NOMO-1 (cell line): ENCODE measurements at regions not wholly inside any gene's neighbourhood (a gene's known extent, or its start where the extent isn't known, plus 50 kb on each side); places are given as distances from the start of the nearest gene placed in this dataset.
"Not testable (repeated sequence)": the region's sequence is repeated elsewhere in the genome, so short reads cannot be mapped to it uniquely, and the experiment has no call there.

ENCODE experiments used
- DNase-seq, 2 experiments: peaks; one replicate each; lab custom pipeline; 2025; ENCODE audit not compliant: unreplicated experiment in 2 of 2; lab: John Stamatoyannopoulos, UW

DNA sequence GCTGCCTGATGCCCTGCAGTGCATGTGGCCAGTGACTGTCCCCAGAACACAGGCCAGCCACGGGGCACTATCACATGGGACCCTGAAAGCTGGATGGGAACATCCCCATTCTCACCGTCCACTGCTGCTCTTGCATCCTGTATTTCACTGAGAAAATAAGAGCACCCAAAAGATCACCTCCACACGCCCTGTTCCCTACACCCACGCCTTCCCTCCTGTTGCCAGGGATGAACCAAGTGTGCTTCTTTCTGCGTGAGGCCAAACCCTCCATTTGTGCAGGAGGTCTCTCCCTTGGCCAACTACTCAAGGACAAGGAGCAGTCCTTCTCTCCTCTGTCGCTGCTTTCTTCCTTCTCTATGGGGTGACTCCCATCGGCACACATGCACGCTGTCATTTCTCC lies 118.3 kb downstream of the LRRC37A3 start:
- not testable (repeated sequence) for DNase-seq

DNA sequence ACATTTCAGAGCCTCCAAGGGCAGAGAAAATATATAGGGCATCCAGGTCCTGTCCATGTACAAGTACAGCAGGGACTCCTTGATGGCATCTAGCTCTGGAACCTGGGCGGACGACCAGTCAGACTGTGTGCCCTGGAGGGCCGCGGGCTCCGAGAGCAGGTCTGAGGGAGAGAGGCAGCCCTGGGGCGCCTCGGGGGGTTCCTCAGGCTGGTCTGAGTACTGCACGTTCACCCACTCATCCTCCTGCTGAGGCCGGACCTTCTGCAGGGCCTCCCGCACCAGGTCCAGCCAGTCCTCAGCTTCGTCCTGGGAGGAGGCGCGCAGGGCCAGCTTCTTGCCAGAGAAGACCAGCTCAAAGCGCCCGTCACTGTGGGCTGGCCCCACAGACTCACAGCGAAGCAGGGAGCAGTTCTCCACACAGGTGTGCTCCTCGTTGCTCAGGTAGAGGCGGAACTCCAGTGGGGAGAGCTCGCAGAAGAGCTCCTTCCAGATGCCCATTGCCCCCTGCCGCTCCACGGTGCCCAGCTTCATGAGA lies 118.8 kb downstream of the LRRC37A3 start:
- DNase-seq = not testable (repeated sequence)

DNA sequence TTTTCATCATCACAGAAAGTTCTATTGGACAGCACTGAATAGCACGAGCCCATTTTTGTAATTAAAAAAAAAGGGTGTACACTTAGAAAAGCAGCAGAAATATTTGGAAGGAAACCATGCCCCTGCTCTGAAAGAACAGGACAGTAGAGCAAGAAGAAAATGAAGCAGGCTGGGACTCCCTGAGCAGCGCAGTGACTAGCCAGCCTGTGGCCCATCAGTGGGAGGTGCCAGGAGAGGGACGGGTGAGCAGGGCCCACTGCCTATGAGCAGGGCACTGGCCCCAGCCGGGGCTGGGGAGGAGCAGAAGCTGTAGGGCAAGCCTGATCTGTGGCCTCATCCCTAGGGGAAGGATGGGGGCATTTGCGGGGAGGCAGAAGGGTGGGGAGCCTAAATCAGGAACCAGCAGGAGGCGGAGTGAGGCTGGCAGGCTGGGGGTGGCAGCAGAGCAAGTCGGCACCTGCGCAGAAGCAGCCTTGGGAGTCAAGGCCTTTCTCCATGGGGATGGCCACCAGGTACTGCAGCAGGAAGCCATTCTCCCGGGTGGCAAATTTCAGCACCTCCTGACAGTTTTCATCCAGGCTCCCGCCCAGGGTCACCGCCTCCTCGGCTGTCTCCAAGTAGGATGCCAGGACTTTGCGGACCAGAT lies 119.6 kb downstream of the LRRC37A3 start:
- not testable (repeated sequence) for DNase-seq

DNA sequence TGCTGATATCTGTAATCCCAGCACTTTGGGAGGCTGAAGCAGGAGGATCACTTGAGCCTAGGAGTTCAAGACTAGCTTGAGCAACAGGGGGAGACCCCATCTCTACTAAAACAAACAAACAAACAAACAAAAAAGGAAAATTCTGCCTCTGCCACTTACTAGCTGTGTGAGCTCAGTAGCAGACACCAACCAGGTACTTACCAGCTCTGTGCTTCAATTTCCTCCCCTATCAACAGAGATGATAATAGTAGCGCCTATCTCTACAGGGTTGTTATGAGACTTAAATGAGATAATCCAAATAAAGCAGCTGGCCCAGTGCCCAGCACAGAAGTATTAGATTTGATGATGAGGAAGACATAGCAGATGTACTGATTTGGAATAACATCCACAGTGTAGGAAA lies 120.3 kb downstream of the LRRC37A3 start:
- not testable (repeated sequence) for DNase-seq

DNA sequence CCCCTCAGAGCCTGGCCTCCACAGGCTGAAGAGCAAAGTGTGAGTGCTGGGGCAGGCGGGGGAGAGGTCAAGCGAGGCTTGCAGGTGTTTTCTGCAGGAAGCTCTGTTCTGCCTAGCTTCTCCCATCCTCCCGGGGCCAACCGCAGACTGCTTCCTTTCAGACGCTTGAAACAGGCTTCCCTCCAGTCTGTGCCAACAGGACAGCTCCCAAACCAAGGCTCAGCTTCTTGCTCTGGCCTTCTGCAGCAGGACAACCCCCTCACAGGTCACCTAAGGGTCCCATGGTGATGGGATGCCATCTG lies 120.8 kb downstream of the LRRC37A3 start:
- not testable (repeated sequence) for DNase-seq

DNA sequence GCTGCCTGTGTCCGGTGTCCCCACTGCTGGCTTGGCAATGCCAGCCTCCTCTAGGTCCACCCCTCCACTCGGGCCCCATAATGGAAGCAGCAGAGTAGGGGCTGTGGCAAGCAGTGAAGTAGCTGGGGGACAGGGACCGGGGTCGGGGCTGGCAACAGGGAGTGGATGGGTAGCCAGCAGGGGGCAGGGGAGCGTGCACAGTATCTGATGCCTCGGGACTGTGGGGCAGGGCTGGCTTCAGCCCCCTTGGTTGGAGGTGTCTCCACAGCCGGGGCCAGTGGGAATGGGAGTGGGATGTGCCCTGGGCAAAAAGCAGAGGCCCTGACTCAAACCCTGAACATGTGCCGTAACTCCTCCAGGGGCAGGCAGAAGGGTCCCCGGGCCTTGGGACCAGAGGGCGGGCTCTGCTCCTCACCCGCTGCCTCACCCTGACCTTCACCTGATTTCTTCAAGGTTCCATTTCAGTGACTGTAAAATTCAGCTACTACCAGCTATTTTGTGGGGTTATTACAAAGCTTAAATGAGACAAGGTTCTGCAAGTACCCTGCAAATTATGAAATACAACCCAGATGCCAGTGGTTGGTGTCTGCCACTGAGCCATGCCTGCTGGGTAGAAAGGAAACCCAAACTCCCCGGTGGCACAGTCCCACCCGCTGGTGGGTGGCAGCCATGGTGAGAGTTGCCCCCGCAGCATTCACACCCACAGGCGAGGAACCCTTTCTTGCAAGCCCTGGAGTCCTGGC lies 121.4 kb downstream of the LRRC37A3 start:
- not testable (repeated sequence) for DNase-seq

DNA sequence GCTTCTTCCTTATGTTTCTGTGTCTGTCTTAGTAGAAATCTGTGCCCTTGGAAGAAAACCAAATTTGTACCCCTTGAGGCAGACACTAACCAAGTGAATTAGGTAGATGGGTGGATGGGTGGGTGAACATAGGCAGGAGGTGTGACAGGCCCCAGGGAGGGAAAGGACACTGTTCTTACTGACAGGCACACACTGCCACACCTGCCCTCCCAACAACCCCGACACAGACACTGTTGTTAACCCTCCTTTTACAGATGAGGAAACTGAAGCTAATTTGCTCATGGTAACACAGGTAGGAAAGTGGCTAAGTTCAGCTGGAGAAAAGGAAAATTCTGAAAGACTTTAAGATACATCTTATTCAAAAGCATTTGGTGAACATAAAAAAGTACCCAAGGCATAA lies 123.9 kb downstream of the LRRC37A3 start:
- DNase-seq = not testable (repeated sequence)

DNA sequence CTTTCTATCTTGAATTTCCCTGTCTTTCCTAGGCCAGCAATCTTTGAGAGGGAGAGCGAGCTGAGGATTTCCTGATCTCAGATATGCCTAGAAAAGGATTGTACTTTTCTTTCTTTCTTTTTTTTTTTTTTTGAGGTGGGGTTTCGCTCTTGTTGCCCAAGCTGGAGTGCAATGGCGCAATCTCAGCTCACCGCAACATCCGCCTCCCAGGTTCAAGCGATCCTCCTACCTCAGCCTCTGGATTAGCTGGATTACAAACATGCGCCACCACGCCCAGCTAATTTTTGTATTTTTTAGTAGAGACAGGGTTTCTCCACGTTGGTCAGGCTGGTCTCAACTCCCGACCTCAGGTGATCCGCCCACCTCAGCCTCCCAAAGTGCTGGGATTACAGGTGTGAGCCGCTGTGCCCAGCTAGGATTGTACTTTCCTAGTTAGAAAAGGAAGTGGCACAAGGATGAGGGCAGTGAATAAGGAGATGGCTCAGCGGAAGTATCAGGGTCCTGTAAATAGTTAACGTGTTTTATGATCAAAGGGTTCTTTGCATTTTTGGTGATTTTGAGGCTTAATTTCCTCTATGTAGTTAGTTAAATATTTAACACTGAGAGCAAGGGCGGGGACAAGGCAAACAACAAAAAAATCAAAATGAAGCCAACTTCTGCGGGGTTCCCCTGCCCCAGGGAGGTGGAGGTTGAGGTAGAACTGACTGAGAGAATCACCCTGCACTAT lies 124.6 kb downstream of the LRRC37A3 start:
- peak in 1 of 2 experiments; percentile 30 for DNase-seq

DNA sequence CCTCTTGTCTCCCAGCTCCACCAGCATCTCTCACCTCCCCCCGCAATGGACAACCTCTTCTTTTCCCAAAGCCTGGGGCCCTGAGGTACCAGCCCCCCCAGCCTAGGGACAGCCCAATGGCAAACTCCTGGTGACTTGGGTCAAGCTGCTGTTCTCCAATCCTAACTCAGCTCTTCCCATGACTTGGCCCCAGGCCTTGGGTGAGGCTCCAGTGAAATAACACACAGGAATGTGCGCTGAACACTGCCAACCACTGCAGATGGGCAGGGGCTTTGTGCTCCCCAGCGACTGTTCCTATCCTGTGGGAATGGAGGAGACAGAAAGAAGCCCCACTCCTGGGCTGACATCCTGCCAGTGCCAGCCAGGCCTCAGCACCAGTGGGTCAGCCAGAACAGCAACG lies 125.2 kb downstream of the LRRC37A3 start:
- not testable (repeated sequence) for DNase-seq

DNA sequence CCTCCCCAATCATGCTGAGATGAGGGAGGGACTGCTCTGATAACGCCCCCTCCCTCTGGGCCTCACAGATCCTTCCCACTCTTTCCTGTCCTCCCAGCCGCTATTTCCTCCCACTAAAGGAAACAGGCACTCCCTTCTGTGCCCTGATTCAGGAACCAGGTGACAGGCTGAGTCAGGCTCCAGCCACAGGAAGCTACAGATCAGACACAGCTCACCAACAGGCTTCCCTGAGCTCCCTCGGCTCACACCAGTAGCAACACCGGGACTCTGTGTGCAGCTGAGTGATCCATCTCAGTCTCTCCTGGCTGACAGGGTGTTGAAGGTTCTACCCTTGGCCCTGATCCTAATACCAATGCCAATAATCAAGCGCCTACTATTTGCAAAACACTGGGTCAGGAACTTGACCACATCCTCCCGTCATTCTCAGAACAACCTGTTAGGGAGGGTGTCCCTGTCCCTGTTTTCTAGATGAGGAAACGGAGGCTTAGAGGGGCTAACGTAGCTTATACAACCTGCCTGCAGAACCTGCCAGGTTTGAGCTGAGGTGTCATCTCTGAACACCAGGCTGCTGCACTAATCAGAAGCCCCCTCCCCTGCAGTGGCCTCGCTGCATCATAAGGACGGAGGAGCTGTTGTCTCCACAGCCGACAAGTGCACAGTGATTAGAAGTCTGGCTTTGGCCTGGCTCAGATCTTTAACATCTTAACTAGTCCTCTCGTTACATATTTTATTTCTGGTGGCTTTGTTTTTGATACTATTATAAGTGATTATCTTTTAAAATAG lies 126.3 kb downstream of the LRRC37A3 start:
- DNase-seq = peak in 1 of 2 experiments; percentile 13

DNA sequence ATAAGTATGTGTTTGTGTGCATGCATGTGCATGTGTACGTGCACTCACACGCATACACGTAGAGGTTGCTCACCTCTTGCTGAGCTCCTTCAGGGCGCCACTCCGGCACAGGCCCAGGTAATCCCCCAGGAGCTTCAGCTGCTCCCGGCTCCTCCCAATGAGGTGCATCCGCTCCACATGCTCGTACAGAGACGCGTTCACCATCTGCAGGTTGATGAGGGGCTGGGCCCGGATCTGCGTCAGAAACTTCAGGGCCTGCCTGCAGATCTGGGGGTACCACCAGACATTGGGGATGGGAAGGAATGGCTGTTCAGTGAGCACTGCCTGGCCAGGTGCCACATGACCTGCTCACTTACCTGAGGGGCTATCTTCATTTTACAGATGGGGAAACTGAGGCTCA lies 127.0 kb downstream of the LRRC37A3 start:
- not testable (repeated sequence) for DNase-seq

DNA sequence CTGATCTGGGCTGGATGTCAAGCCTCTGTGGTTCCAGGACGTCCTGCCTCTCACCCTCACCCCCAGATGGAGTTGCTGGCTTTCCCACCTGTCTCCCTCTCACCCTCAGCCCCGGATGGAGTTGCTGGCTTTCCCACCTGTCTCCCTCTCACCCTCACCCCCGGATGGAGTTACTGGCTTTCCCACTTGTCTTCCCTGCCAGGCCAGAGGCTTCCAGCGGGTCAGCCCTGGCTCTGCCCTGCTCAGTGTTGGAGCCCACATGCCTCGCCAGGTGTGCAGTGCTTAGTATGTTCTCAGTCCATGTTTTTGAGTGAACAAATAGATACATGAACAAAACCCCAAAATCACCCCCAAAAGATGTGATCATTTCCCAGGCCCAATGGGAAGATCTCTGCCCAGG lies 127.6 kb downstream of the LRRC37A3 start:
- not testable (repeated sequence) for DNase-seq

DNA sequence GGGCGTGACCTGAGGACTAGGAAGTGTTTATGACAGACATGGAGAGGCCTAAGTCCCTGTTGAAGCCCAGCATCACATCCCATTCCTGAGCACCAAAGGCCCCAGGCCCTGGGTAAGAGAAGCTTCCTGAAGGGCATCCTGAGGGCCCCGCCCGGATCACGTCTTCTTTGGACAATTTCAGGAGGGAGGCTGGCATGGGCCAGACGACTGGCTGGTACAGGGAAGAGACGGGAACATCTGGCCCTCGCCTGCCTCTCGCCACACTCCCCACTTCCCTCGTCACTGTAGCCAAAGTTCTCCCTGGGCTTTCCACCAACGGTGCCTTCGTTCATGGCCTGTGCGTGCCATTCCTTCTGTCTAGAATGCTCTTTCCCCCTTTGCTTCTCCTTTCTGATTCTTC lies 128.1 kb downstream of the LRRC37A3 start:
- not testable (repeated sequence) for DNase-seq

DNA sequence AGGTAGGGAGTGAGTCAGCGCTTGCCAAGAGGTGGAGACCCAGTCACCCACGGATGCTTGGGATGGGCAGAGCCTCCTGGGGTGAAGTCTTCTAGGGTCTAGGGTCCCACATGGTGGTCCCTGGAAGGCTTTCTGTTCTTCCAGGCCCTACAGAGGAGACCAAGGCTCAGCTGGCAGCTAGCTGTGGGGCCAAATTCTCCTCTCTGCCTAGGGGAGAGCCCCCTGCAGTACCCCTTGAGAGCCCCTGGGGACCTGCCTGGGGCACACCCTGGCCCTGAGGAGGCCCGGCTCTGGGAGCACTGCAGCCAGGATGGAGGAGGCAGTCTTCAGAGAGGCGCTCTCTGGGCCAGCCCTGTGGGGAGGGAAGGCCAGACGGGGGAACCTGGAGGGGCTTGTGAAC lies 128.6 kb upstream of the SMURF2 start:
- not testable (repeated sequence) for DNase-seq

DNA sequence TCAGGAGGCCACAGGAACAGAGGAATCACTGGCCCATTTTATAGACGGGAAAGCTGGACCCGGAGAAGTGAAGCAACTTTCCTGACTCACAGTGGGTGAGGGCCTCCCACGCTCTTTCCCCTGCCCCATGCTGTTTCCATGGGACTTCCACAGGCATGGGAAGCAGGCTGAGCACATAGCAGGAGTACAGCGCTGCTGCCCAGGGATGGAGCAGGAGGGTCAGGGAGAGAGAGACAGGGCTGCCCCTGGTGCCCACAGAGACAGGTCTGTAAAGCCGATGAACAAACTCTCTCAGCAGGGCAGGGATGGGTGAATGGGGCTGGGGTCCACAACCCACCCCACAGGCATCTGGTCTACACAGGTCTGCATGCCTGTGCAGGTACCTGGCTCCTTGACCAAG lies 128.1 kb upstream of the SMURF2 start:
- not testable (repeated sequence) for DNase-seq

DNA sequence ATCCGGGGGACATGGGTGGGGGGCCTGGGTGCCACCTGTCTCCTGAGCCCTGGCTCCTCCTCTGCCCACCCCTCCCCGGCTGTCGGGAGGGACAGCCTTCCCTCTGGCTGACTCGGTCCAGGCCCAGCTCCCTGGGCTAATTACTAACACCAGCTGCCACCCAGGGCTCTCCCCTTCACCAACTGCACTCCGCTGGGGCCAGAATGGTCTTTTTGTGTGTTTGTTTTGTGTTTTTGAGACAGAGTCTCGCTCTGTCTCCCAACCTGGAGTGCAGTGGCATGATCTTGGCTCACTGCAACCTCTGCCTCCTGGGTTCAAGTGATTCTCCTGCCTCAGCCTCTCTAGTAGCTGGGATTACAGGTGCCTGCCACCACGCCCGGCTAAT lies 126.9 kb upstream of the SMURF2 start:
- DNase-seq = not testable (repeated sequence)

DNA sequence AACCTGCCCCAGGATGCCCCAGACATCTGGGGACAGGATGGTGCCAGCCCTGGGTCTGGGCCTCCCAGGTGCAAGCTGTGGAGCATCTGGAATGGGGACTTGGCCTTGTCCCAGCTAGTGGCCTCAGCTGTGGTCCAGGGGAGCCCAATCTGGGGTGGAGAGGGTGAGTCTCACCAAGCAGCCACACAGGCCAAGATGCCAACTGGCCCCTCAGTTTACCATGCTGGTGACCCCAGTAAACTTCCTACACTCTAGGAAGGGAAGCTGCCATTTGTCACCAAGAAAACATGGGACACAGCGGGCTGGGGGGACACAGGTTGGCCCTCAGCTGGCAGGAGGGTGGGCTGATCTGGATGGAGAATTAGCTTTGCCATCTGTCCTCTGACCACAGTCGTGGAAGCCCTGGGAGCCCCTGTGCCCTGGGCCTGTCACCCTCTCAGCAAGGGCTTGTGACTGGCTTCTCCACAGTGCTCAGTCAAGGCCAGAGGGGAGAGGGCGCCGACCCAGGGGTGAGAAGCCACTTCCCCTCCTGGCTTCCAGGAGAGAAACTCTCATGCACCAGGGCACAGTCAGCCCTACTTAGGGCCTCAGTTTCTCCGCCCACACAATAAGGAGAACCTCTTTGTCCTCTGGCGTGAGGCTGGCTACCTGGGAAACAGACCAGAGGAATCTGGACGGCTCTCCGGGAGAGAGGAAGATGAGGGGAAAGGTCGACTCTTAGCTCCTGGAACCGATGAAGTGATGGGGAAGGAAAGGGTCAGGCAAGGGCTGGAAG lies 126.4 kb upstream of the SMURF2 start:
- DNase-seq = no peak

DNA sequence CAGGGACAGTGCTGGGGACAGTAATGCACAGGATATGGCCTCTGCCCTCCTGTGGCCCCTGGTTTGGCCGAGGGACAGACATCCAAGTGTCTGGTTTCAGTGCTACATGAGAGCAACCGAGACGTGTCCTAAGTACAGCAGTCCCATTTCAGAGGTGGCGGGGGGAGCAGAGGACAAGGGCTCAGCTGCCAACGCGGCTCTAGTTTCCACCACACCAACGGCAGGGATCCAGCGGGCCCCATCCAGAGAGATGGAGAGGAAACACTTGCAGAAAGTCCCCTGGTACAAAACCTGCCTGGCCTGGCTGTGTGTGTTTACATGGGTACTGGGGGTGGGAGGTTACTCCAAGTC lies 125.8 kb upstream of the SMURF2 start:
- DNase-seq = no peak

DNA sequence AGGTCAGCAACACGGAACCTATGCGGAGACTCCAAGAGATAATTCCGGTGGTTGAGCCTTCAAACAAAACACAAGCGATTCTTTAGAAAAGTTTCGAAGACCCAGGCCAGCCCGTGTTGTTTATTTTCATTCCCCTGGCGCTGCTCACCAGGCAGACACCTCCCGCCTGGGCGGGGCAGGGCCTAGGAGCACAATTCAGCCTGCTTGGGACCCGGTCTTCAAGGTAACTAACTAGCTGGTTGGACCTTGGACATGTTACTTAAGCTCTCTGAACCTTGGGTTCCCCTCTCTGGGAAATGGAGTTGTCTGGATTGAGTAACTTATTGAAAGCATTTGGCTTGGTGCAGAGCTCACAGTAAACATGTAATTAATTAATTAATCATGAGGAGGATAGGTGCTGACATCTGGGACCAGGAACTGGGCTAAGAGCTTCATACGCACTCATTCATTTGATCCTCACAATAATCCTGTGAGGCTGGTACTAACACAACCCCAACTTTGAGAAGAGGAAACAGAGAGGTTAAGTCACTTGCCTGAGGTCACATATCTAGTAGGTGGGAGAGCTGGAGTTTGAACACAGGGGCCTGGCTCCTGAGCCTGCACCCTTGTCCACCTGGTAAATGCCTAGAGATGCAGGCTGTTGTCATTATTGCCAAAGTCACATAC lies 125.3 kb upstream of the SMURF2 start:
- DNase-seq = no peak

DNA sequence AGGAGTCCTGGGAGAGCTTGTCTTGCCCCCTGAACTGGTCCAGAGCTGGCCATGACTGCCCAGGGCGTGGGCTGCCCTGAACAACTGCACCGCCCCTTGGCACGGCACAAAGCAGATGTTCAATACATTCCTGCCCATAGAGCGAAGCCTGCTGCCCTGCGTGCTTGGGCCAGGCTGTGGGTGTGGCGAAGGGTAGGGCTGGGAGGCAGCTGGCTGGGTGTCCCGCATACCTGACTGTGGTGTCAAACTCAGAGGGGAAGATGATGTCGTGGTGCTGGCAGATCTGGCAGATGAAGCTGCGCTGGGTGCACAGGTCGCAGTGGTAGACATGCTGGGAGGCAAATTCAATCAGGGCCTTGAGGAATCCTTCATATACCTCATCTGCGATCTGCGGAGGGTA lies 124.2 kb upstream of the SMURF2 start:
- no peak for DNase-seq
